ENCODE measurements at regions not wholly inside any gene's neighbourhood (a gene's known extent, or its start where the extent isn't known, plus 50 kb on each side); places are given as distances from the start of the nearest gene placed in this dataset.
A peak's percentile ranks its signal among the peaks of the same experiment; 100 is the strongest.
"Not testable (repeated sequence)": the region's sequence is repeated elsewhere in the genome, so short reads cannot be mapped to it uniquely, and the experiment has no call there.

- Mint-ChIP-seq H3K4me3 (no peak overlapping the region), H3K27ac (ENCODE audit: low read depth) (no peak overlapping the region), H3K36me3 (ENCODE audit: insufficient read depth) (no peaks in the 10 kb centered on the region), H3K9me3 (no peaks in the 10 kb centered on the region), H3K4me1 (no peaks in the 10 kb centered on the region), H3K27me3 (no peaks in the 10 kb centered on the region)
- ATAC-seq (replicated peaks; ENCODE audit: extremely low read depth, poor library complexity, severe bottlenecking) (no peak), DNase-seq (ENCODE audit: low spot score in 2 of 2) (no peak)
Measured at GRCh38 chr7:159218170-159218569, 73.5 kb upstream of the VIPR2 start.

GRCh38 chr7:159215076-159215475, 70.4 kb upstream of the VIPR2 start:
- Mint-ChIP-seq H3K4me1 (peaks cover 4% of the 10 kb centered on the region), H3K27me3 (no peaks in the 10 kb centered on the region)

GRCh38 chr7:159213253-159213652, 68.6 kb upstream of the VIPR2 start:
- no peaks in the 10 kb centered on the region for H3K27me3 Mint-ChIP-seq
- peaks cover 5% of the 10 kb centered on the region for H3K4me1 Mint-ChIP-seq
- no peak overlapping the region for H3K27ac Mint-ChIP-seq (ENCODE audit: low read depth)
- no peaks in the 10 kb centered on the region for H3K36me3 Mint-ChIP-seq (ENCODE audit: insufficient read depth)
- no peak for DNase-seq (ENCODE audit: low spot score in 2 of 2)
- no peak for ATAC-seq (replicated peaks; ENCODE audit: extremely low read depth, poor library complexity, severe bottlenecking)
- no peaks in the 10 kb centered on the region for H3K9me3 Mint-ChIP-seq
- no peak overlapping the region for H3K4me3 Mint-ChIP-seq

More at GRCh38 chr7:159215076-159215475, 70.4 kb upstream of the VIPR2 start:
- H3K27ac Mint-ChIP-seq (ENCODE audit: low read depth) = no peak overlapping the region
- no peak overlapping the region for H3K4me3 Mint-ChIP-seq
- ATAC-seq (replicated peaks; ENCODE audit: extremely low read depth, poor library complexity, severe bottlenecking) = no peak
- H3K9me3 Mint-ChIP-seq = no peaks in the 10 kb centered on the region
- no peaks in the 10 kb centered on the region for H3K36me3 Mint-ChIP-seq (ENCODE audit: insufficient read depth)
- DNase-seq (ENCODE audit: low spot score in 2 of 2) = no peak

- H3K9me3 Mint-ChIP-seq = no peaks in the 10 kb centered on the region
- no peaks in the 10 kb centered on the region for H3K27me3 Mint-ChIP-seq
- DNase-seq (ENCODE audit: low spot score in 2 of 2) (no peak), ATAC-seq (replicated peaks; ENCODE audit: extremely low read depth, poor library complexity, severe bottlenecking) (no peak)
- peaks cover 5% of the 10 kb centered on the region for H3K4me1 Mint-ChIP-seq
- no peaks in the 10 kb centered on the region for H3K36me3 Mint-ChIP-seq (ENCODE audit: insufficient read depth)
- H3K4me3 Mint-ChIP-seq = no peak overlapping the region
- H3K27ac Mint-ChIP-seq (ENCODE audit: low read depth) = no peak overlapping the region
Measured at GRCh38 chr7:159212226-159212625, 67.6 kb upstream of the VIPR2 start.

GRCh38 chr7:159211540-159212182, 67.0 kb upstream of the VIPR2 start:
- no peak for ATAC-seq (replicated peaks; ENCODE audit: extremely low read depth, poor library complexity, severe bottlenecking)
- Mint-ChIP-seq H3K9me3 (no peaks in the 10 kb centered on the region), H3K4me3 (no peak overlapping the region), H3K27ac (ENCODE audit: low read depth) (no peak overlapping the region), H3K27me3 (no peaks in the 10 kb centered on the region), H3K4me1 (peaks cover 5% of the 10 kb centered on the region), H3K36me3 (ENCODE audit: insufficient read depth) (no peaks in the 10 kb centered on the region)
- no peak for DNase-seq (ENCODE audit: low spot score in 2 of 2)

- Mint-ChIP-seq H3K27me3 (no peaks in the 10 kb centered on the region), H3K36me3 (ENCODE audit: insufficient read depth) (no peaks in the 10 kb centered on the region), H3K4me3 (no peak overlapping the region), H3K9me3 (no peaks in the 10 kb centered on the region), H3K27ac (ENCODE audit: low read depth) (no peak overlapping the region), H3K4me1 (peaks cover 12% of the 10 kb centered on the region)
- DNase-seq (ENCODE audit: low spot score in 2 of 2) (no peak), ATAC-seq (replicated peaks; ENCODE audit: extremely low read depth, poor library complexity, severe bottlenecking) (no peak)
Measured at GRCh38 chr7:159210581-159211235, 66.0 kb upstream of the VIPR2 start.

- Mint-ChIP-seq H3K27me3 (no peaks in the 10 kb centered on the region), H3K9me3 (no peaks in the 10 kb centered on the region), H3K27ac (ENCODE audit: low read depth) (no peak overlapping the region)
Measured at GRCh38 chr7:159209429-159209828, 64.8 kb upstream of the VIPR2 start.

GRCh38 chr7:159207951-159208350, 63.3 kb upstream of the VIPR2 start:
- no peak overlapping the region for H3K4me3 Mint-ChIP-seq
- ATAC-seq (replicated peaks; ENCODE audit: extremely low read depth, poor library complexity, severe bottlenecking) (no peak), DNase-seq (ENCODE audit: low spot score in 2 of 2) (no peak)
- H3K27me3 Mint-ChIP-seq = no peaks in the 10 kb centered on the region
- H3K36me3 Mint-ChIP-seq (ENCODE audit: insufficient read depth) = no peaks in the 10 kb centered on the region
- no peak overlapping the region for H3K27ac Mint-ChIP-seq (ENCODE audit: low read depth)
- peaks cover 17% of the 10 kb centered on the region for H3K4me1 Mint-ChIP-seq
- no peaks in the 10 kb centered on the region for H3K9me3 Mint-ChIP-seq

More at GRCh38 chr7:159209429-159209828, 64.8 kb upstream of the VIPR2 start:
- Mint-ChIP-seq H3K4me1 (peaks cover 17% of the 10 kb centered on the region), H3K4me3 (no peak overlapping the region), H3K36me3 (ENCODE audit: insufficient read depth) (no peaks in the 10 kb centered on the region)
- ATAC-seq (replicated peaks; ENCODE audit: extremely low read depth, poor library complexity, severe bottlenecking) (peak; percentile 98), DNase-seq (ENCODE audit: low spot score in 2 of 2) (peak in 1 of 2 donors; percentile 33)

GRCh38 chr7:159207393-159207792, 62.7 kb upstream of the VIPR2 start:
- no peak for ATAC-seq (replicated peaks; ENCODE audit: extremely low read depth, poor library complexity, severe bottlenecking)
- DNase-seq (ENCODE audit: low spot score in 2 of 2) = no peak
- H3K36me3 Mint-ChIP-seq (ENCODE audit: insufficient read depth) = no peaks in the 10 kb centered on the region
- no peaks in the 10 kb centered on the region for H3K27me3 Mint-ChIP-seq
- H3K9me3 Mint-ChIP-seq = no peaks in the 10 kb centered on the region
- H3K4me3 Mint-ChIP-seq = no peak overlapping the region
- H3K4me1 Mint-ChIP-seq = peaks cover 17% of the 10 kb centered on the region
- H3K27ac Mint-ChIP-seq (ENCODE audit: low read depth) = no peak overlapping the region

GRCh38 chr7:159205833-159206232, 61.2 kb upstream of the VIPR2 start:
- no peak overlapping the region for H3K4me3 Mint-ChIP-seq
- H3K36me3 Mint-ChIP-seq (ENCODE audit: insufficient read depth) = no peaks in the 10 kb centered on the region
- ATAC-seq (replicated peaks; ENCODE audit: extremely low read depth, poor library complexity, severe bottlenecking) (no peak), DNase-seq (ENCODE audit: low spot score in 2 of 2) (no peak)
- peaks cover 21% of the 10 kb centered on the region for H3K4me1 Mint-ChIP-seq
- H3K27me3 Mint-ChIP-seq = no peaks in the 10 kb centered on the region
- no peak overlapping the region for H3K27ac Mint-ChIP-seq (ENCODE audit: low read depth)
- H3K9me3 Mint-ChIP-seq = no peaks in the 10 kb centered on the region

GRCh38 chr7:159204664-159205063, 60.0 kb upstream of the VIPR2 start:
- no peak overlapping the region for H3K27ac Mint-ChIP-seq (ENCODE audit: low read depth)
- H3K9me3 Mint-ChIP-seq = no peaks in the 10 kb centered on the region

GRCh38 chr7:159203253-159203652, 58.6 kb upstream of the VIPR2 start:
- DNase-seq (ENCODE audit: low spot score in 2 of 2); H3K36me3 Mint-ChIP-seq (ENCODE audit: insufficient read depth); H3K4me3 Mint-ChIP-seq; H3K27me3 Mint-ChIP-seq; H3K9me3 Mint-ChIP-seq; ATAC-seq (replicated peaks; ENCODE audit: extremely low read depth, poor library complexity, severe bottlenecking): not testable (repeated sequence)
- peaks cover 22% of the 10 kb centered on the region for H3K4me1 Mint-ChIP-seq
- peak overlapping the region; percentile 74 for H3K27ac Mint-ChIP-seq (ENCODE audit: low read depth)

More at GRCh38 chr7:159204664-159205063, 60.0 kb upstream of the VIPR2 start:
- Mint-ChIP-seq H3K27me3 (no peaks in the 10 kb centered on the region), H3K4me3 (no peak overlapping the region), H3K4me1 (peaks cover 17% of the 10 kb centered on the region), H3K36me3 (ENCODE audit: insufficient read depth) (no peaks in the 10 kb centered on the region)
- ATAC-seq (replicated peaks; ENCODE audit: extremely low read depth, poor library complexity, severe bottlenecking) (no peak), DNase-seq (ENCODE audit: low spot score in 2 of 2) (no peak)

- peaks cover 6% of the 10 kb centered on the region for H3K36me3 Mint-ChIP-seq (ENCODE audit: insufficient read depth)
- no peak for ATAC-seq (replicated peaks; ENCODE audit: extremely low read depth, poor library complexity, severe bottlenecking)
- H3K4me1 Mint-ChIP-seq = peaks cover 37% of the 10 kb centered on the region
- H3K27me3 Mint-ChIP-seq = no peaks in the 10 kb centered on the region
- no peaks in the 10 kb centered on the region for H3K9me3 Mint-ChIP-seq
- no peak for DNase-seq (ENCODE audit: low spot score in 2 of 2)
- peak overlapping the region; percentile 53 for H3K27ac Mint-ChIP-seq (ENCODE audit: low read depth)
- no peak overlapping the region for H3K4me3 Mint-ChIP-seq
Measured at GRCh38 chr7:159201722-159202330, 57.2 kb upstream of the VIPR2 start.

Data from central memory CD8-positive, alpha-beta T cell (primary cell).